Right atrium auricular region (tissue), 2 donors: ENCODE measurements at regions not wholly inside any gene's neighbourhood (a gene's known extent, or its start where the extent isn't known, plus 50 kb on each side); places are given as distances from the start of the nearest gene placed in this dataset.

Experiments used
- DNase-seq: peaks from one replicate; pipeline ENCODE4 v3.0.0-alpha.2; 2019; ENCODE audit warnings: low spot score
- H3K27ac ChIP-seq, 2 donors: fragments of 200-600 bp; sonication (generic); 1 replicate in 1 of 2; 2 replicates in 1 of 2; pipeline ENCODE4 v1.5.1; 2016 to 2019
- H3K27me3 ChIP-seq, 2 donors: fragments of 200-600 bp; sonication (generic); one replicate each; pipeline versions ENCODE4 v1.5.1 to v1.6.0; 2017 to 2019
- H3K36me3 ChIP-seq: fragments of 200-600 bp; sonication (generic); one replicate; pipeline ENCODE4 v1.5.1; 2016
- H3K4me1 ChIP-seq, 2 donors: fragments of 200-600 bp; sonication (generic); one replicate each; pipeline versions ENCODE4 v1.5.1 to v1.6.0; 2017 to 2019
- H3K4me3 ChIP-seq, 2 donors: fragments of 200-600 bp; sonication (generic); 1 replicate in 1 of 2; 2 replicates in 1 of 2; pipeline ENCODE4 v1.5.1; 2017 to 2019; ENCODE audit warnings: mild to moderate bottlenecking in 1 of 2, moderate library complexity in 1 of 2
- H3K9me3 ChIP-seq, 2 donors: fragments of 200-600 bp; sonication (generic); one replicate each; pipeline ENCODE4 v1.5.1; 2019
- CTCF ChIP-seq, 2 donors: fragments of 200-600 bp; sonication (generic); IDR thresholded peaks; one replicate each; pipeline ENCODE4 v1.5.1; 2019; ENCODE audit warnings: antibody characterized with exemption in 2 of 2

DNA sequence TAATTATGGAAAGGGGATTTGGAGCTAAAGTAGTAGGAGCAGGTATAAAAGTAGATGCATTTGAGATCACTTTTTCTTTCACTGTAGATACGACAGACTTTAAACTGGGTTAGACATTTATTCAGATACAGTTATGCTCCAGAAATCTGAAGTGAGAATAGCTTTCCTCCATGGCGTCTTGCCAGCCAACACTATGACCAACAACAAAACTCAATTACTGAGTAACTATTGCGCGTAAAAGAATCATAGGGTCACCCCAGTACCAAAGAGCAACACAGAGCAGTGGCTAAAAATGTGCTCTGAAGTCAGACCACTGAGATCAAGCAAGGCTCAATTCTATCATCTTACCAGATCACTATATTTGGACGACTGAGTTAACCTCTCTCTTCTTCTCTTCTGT, 262.5 kb upstream of the SORCS1 start:
- Histone ChIP-seq H3K9me3 (no peaks in the 10 kb centered on the region), H3K4me3 (no peak overlapping the region), H3K27ac (no peak overlapping the region), H3K36me3 (no peaks in the 10 kb centered on the region), H3K4me1 (no peaks in the 10 kb centered on the region), H3K27me3 (no peaks in the 10 kb centered on the region)
- TF ChIP-seq CTCF (IDR thresholded peaks at IDR 0.05), result no peak
- no peak for DNase-seq

DNA sequence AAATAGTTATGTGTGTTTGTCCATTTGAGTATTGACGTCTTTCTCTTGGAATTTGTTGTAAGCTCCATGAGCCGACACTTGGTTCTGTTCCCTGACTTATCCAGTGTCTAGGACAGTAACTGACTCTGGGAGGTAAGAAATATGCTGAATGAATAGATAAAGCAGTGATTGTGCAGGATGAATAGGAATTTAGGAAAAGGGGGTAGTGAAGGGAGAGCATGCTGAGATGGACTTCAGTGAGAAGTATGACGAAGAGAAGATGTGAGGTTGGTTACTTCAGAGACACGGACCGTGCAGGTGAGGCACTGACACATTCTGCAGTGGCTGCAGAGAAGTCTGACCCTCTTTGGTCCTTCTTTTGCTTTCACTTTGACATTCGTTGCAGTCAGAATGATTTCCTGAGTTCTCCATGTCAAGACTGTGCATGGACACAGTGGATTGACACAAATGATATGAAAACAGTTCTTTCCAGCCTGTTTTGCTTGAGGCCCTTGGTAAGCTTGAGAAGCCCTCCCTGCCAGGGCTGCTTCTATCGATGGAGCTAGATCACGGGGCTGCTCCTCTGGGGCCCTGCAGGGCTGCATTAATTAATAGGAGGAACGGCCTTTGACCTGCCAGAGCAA, 261.5 kb upstream of the SORCS1 start:
- no peak for TF ChIP-seq CTCF (IDR thresholded peaks at IDR 0.05)
- Histone ChIP-seq H3K27ac (no peak overlapping the region), H3K9me3 (no peaks in the 10 kb centered on the region)

DNA sequence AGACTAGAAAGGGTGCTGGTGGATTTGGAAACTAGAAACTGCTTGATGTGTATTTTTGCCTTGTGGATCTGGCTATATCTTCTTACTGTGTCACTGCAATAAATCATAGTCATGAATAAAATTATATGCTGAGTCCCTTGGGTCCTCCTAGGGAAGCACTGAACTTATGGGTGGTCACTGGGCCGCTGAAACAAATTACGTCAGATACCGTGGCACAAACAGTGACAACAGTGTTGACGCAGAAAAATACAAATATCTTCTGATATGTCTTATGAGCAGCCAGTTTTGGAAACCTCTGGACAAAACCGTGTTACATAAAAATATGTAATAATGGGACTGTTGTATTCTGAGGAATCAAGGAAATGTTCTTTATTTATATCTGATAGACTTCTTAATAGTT, 260.1 kb upstream of the SORCS1 start:
- no peak for DNase-seq
- H3K4me1 ChIP-seq, result no peaks in the 10 kb centered on the region
- H3K4me3 ChIP-seq, result no peak overlapping the region
- H3K9me3 ChIP-seq, result no peaks in the 10 kb centered on the region
- no peaks in the 10 kb centered on the region for H3K36me3 ChIP-seq
- no peaks in the 10 kb centered on the region for H3K27me3 ChIP-seq
- no peak for TF ChIP-seq CTCF (IDR thresholded peaks at IDR 0.05)
- no peak overlapping the region for H3K27ac ChIP-seq

More for the DNA sequence above, 261.5 kb upstream of the SORCS1 start:
- no peaks in the 10 kb centered on the region for H3K27me3 ChIP-seq
- no peaks in the 10 kb centered on the region for H3K36me3 ChIP-seq
- no peak for DNase-seq
- no peaks in the 10 kb centered on the region for H3K4me1 ChIP-seq
- no peak overlapping the region for H3K4me3 ChIP-seq

DNA sequence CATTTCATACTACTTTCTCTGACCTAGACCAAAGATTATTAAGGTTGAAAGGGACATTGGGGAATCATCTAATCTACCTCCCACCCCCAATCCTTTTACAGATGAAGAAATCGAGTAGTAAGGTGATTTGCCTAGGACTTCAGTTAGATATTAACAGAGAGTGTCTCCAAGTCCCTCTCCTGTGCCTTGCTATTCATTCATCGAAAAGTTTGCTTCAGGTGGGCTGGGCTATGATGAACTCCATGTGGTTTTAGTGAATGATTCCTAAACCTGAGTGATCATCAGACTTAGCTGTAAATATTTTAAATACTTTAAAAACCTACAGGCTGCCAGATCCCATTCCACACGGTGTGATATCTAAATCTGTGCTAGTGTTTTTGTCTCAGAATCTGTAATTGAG, 259.4 kb upstream of the SORCS1 start:
- H3K36me3 ChIP-seq, result no peaks in the 10 kb centered on the region
- no peak overlapping the region for H3K27ac ChIP-seq
- no peaks in the 10 kb centered on the region for H3K4me1 ChIP-seq
- H3K4me3 ChIP-seq, result no peak overlapping the region
- H3K27me3 ChIP-seq, result no peaks in the 10 kb centered on the region
- DNase-seq, result no peak
- no peaks in the 10 kb centered on the region for H3K9me3 ChIP-seq
- TF ChIP-seq CTCF (IDR thresholded peaks at IDR 0.05), result no peak

DNA sequence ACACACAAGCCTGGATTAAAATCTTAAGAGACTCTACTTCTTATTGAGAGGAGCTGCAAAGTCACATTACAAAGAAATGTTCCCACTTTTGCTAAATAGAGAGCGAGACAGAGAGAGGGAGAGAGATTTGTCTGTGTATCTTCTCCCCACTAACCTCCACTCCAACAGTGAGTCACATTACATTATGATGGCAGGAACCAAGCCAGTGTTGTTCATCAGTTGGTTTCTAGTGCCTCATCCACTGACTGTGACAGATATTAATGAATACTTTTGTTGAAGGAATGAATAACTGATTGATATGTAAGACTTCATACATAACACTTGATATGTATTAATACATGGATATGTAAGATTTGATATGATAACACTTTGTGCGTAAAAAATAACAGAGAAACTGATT, 258.2 kb upstream of the SORCS1 start:
- Histone ChIP-seq H3K9me3 (no peaks in the 10 kb centered on the region), H3K27ac (no peak overlapping the region), H3K4me3 (no peak overlapping the region), H3K36me3 (no peaks in the 10 kb centered on the region), H3K27me3 (no peaks in the 10 kb centered on the region), H3K4me1 (no peaks in the 10 kb centered on the region)
- TF ChIP-seq CTCF (IDR thresholded peaks at IDR 0.05), result no peak
- DNase-seq, result no peak

GRCh38 chr10:107420196-107420595, 255.7 kb upstream of the SORCS1 start:
- Histone ChIP-seq H3K36me3 (no peaks in the 10 kb centered on the region), H3K9me3 (no peaks in the 10 kb centered on the region), H3K4me1 (no peaks in the 10 kb centered on the region), H3K27ac (no peak overlapping the region), H3K4me3 (no peak overlapping the region), H3K27me3 (no peaks in the 10 kb centered on the region)
- TF ChIP-seq CTCF (IDR thresholded peaks at IDR 0.05), result no peak
- DNase-seq, result no peak
